IPS DF 6.9 (cell line): ENCODE measurements at regions not wholly inside any gene's neighbourhood (a gene's known extent, or its start where the extent isn't known, plus 50 kb on each side); places are given as distances from the start of the nearest gene placed in this dataset.

Source experiments
- DNase-seq: peaks from one replicate; pipeline ENCODE4 v3.0.0-alpha.2; 2013; ENCODE audit warnings: low read depth, low spot score
- H3K27ac ChIP-seq: one replicate; pipeline ENCODE4 v1.5.1; 2013; ENCODE audit warnings: low read length, control low read depth
- H3K27me3 ChIP-seq: 2 replicates; pipeline ENCODE4 v1.6.1; 2013; ENCODE audit warnings: mild to moderate bottlenecking, low read length; ENCODE audit not compliant: control insufficient read depth, insufficient read depth
- H3K36me3 ChIP-seq: 2 replicates; pipeline ENCODE4 v1.6.1; 2013; ENCODE audit warnings: low read length; ENCODE audit not compliant: control insufficient read depth, insufficient read depth
- H3K4me1 ChIP-seq: 2 replicates; pipeline ENCODE4 v1.6.1; 2013; ENCODE audit warnings: low read length; ENCODE audit not compliant: control insufficient read depth, insufficient read depth
- H3K4me3 ChIP-seq: 2 replicates; pipeline ENCODE4 v1.5.1; 2013; ENCODE audit warnings: mild to moderate bottlenecking, low read length
- H3K9me3 ChIP-seq: 2 replicates; pipeline ENCODE4 v1.6.1; 2013; ENCODE audit warnings: low read length, inconsistent platforms; ENCODE audit not compliant: control insufficient read depth, insufficient read depth
- WGBS: extraction: QIAGEN DNeasy Blood & Tissue Kit; methylation state at CpG from one replicate; pipeline ENCODE4 v1.1.7; 2013; ENCODE audit warnings: mixed read lengths, missing lambda C conversion rate; ENCODE audit not compliant: insufficient read length, insufficient coverage; 5-methylcytosine and 5-hydroxymethylcytosine counted together

GRCh38 chr12:124509676-124510300 lies 57.6 kb downstream of the NCOR2 start:
- H3K36me3 ChIP-seq = no peaks in the 10 kb centered on the region
- no peak overlapping the region for H3K27ac ChIP-seq
- no peak for DNase-seq
- H3K27me3 ChIP-seq = no peaks in the 10 kb centered on the region
- no peaks in the 10 kb centered on the region for H3K9me3 ChIP-seq
- WGBS = no CpG with 5 or more reads among the region's 16 CpGs
- peaks cover 17% of the 10 kb centered on the region for H3K4me1 ChIP-seq
- no peak overlapping the region for H3K4me3 ChIP-seq

- no peak overlapping the region for H3K4me3 ChIP-seq
- no peak for DNase-seq
- no peaks in the 10 kb centered on the region for H3K9me3 ChIP-seq
- no peaks in the 10 kb centered on the region for H3K27me3 ChIP-seq
- no peaks in the 10 kb centered on the region for H3K36me3 ChIP-seq
- no peak overlapping the region for H3K27ac ChIP-seq
- peaks cover 17% of the 10 kb centered on the region for H3K4me1 ChIP-seq
- WGBS = no CpG with 5 or more reads among the region's 1 CpG
These were observed 58.1 kb downstream of the NCOR2 start for GRCh38 chr12:124509300-124509675.

- Histone ChIP-seq H3K27ac (no peak overlapping the region), H3K4me1 (peaks cover 17% of the 10 kb centered on the region)
- DNase-seq = no peak
These were observed 58.9 kb downstream of the NCOR2 start for GRCh38 chr12:124508381-124509079.

GRCh38 chr12:124507188-124508109 lies 60.0 kb downstream of the NCOR2 start:
- no peak for DNase-seq
- H3K27ac ChIP-seq = no peak overlapping the region
- no peaks in the 10 kb centered on the region for H3K36me3 ChIP-seq
- H3K4me1 ChIP-seq = peaks cover 12% of the 10 kb centered on the region
- H3K27me3 ChIP-seq = no peaks in the 10 kb centered on the region
- WGBS = no CpG with 5 or more reads among the region's 26 CpGs
- no peaks in the 10 kb centered on the region for H3K9me3 ChIP-seq
- no peak overlapping the region for H3K4me3 ChIP-seq

More at GRCh38 chr12:124508381-124509079, 58.9 kb downstream of the NCOR2 start:
- Histone ChIP-seq H3K4me3 (no peak overlapping the region), H3K9me3 (no peaks in the 10 kb centered on the region), H3K27me3 (no peaks in the 10 kb centered on the region), H3K36me3 (no peaks in the 10 kb centered on the region)
- WGBS = no CpG with 5 or more reads among the region's 21 CpGs

GRCh38 chr12:124506832-124507153 lies 60.6 kb downstream of the NCOR2 start:
- Histone ChIP-seq H3K4me1 (peaks cover 9% of the 10 kb centered on the region), H3K9me3 (no peaks in the 10 kb centered on the region), H3K27me3 (no peaks in the 10 kb centered on the region), H3K27ac (no peak overlapping the region), H3K4me3 (no peak overlapping the region), H3K36me3 (no peaks in the 10 kb centered on the region)
- DNase-seq = no peak
- no CpG with 5 or more reads among the region's 8 CpGs for whole genome bisulfite sequencing

GRCh38 chr12:124506145-124506831 lies 61.1 kb downstream of the NCOR2 start:
- no peak for DNase-seq
- H3K27ac ChIP-seq = no peak overlapping the region
- no CpG with 5 or more reads among the region's 30 CpGs for WGBS
- H3K4me3 ChIP-seq = no peak overlapping the region
- H3K4me1 ChIP-seq = peaks cover 9% of the 10 kb centered on the region
- no peaks in the 10 kb centered on the region for H3K9me3 ChIP-seq
- no peaks in the 10 kb centered on the region for H3K36me3 ChIP-seq
- no peaks in the 10 kb centered on the region for H3K27me3 ChIP-seq

- peaks cover 8% of the 10 kb centered on the region for H3K4me1 ChIP-seq
- WGBS = no CpG with 5 or more reads among the region's 22 CpGs
- H3K4me3 ChIP-seq = no peak overlapping the region
- no peak for DNase-seq
- no peaks in the 10 kb centered on the region for H3K27me3 ChIP-seq
- no peak overlapping the region for H3K27ac ChIP-seq
- H3K36me3 ChIP-seq = no peaks in the 10 kb centered on the region
- H3K9me3 ChIP-seq = no peaks in the 10 kb centered on the region
These were observed 62.2 kb downstream of the NCOR2 start for GRCh38 chr12:124505001-124505818.

- Histone ChIP-seq H3K9me3 (no peaks in the 10 kb centered on the region), H3K27me3 (no peaks in the 10 kb centered on the region), H3K4me3 (no peak overlapping the region), H3K4me1 (peaks cover 9% of the 10 kb centered on the region), H3K27ac (no peak overlapping the region), H3K36me3 (no peaks in the 10 kb centered on the region)
- no peak for DNase-seq
- WGBS = no CpG with 5 or more reads among the region's 14 CpGs
These were observed 63.0 kb downstream of the NCOR2 start for GRCh38 chr12:124504273-124505000.

GRCh38 chr12:124503305-124503704 lies 64.1 kb downstream of the NCOR2 start:
- Histone ChIP-seq H3K36me3 (no peaks in the 10 kb centered on the region), H3K27me3 (no peaks in the 10 kb centered on the region), H3K4me3 (no peak overlapping the region), H3K9me3 (no peaks in the 10 kb centered on the region), H3K4me1 (peaks cover 9% of the 10 kb centered on the region), H3K27ac (no peak overlapping the region)
- no peak for DNase-seq
- 100% methylated on average over 8 of the region's 9 CpGs for WGBS
